HepG2 (cell line): ENCODE measurements at regions not wholly inside any gene's neighbourhood (a gene's known extent, or its start where the extent isn't known, plus 50 kb on each side); places are given as distances from the start of the nearest gene placed in this dataset.

Experiments
- ATAC-seq: fragments of 200-7000 bp; cut with Tn5 transposase; 3 replicates; pipeline ENCODE4 v1.9.1; 2020; ENCODE audit warnings: mild to moderate bottlenecking, moderate library complexity
- BruUV-seq: library from RNA; stranded (reverse); fragments of 400-500 nt; replicated peaks from 2 replicates; lab custom pipeline; 2021; lab: Mats Ljungman, UMichigan
- CTCF ChIA-PET: fragments of 300-600 bp; formaldehyde crosslinking; extraction: SDS; loops from one replicate; lab custom pipeline; 2021; ENCODE audit warnings: low total read pairs, inconsistent platforms, low intra/inter-chr PET ratio; lab: Yijun Ruan, JAX
- POLR2A ChIA-PET: fragments of 350-600 bp; sonication (Branson Sonifier 250); formaldehyde crosslinking; loops from one replicate; lab custom pipeline; 2020; ENCODE audit warnings: antibody characterized with exemption, inconsistent platforms; lab: Yijun Ruan, JAX
- DNase-seq: peaks from one replicate; pipeline ENCODE4 v3.0.0-alpha.2; 2015; ENCODE audit warnings: low spot score
- FAIRE-seq: peaks from 3 replicates; lab custom pipeline; 2011; peaks lifted over from hg19 to GRCh38; lab: Jason Lieb, UNC
- H2AFZ ChIP-seq: one replicate; pipeline ENCODE4 v1.6.1; 2011; ENCODE audit warnings: low read length, inconsistent platforms
- H3K27ac ChIP-seq: fragments of 300-600 bp; 3 replicates; pipeline ENCODE4 v1.8.0; 2011; ENCODE audit warnings: mixed run types, mild to moderate bottlenecking, mixed read lengths, low read length, inconsistent platforms; ENCODE audit not compliant: insufficient read depth; ENCODE audit errors: extremely low read length
- H3K27me3 ChIP-seq, 2 experiments: fragments of 200-600 bp in 1 of 2; 2 replicates in 1 of 2; 3 replicates in 1 of 2; pipeline versions ENCODE4 v1.6.0 to v1.8.0; 2011; ENCODE audit warnings: low read length in 2 of 2, mild to moderate bottlenecking in 2 of 2, moderate library complexity in 2 of 2, inconsistent platforms in 1 of 2; ENCODE audit not compliant: insufficient read depth in 2 of 2, control insufficient read depth in 1 of 2
- H3K36me3 ChIP-seq, 2 experiments: fragments of 200-600 bp in 1 of 2; replicated peaks in 1 of 2; 2 replicates in 1 of 2; 3 replicates in 1 of 2; pipeline versions ENCODE4 v1.5.1 to v1.8.0; 2011; ENCODE audit warnings: low read length in 2 of 2, inconsistent platforms in 1 of 2; ENCODE audit not compliant: insufficient read depth in 2 of 2, control insufficient read depth in 1 of 2
- H3K4me1 ChIP-seq: 2 replicates; pipeline ENCODE4 v1.5.1; 2012; ENCODE audit warnings: low read length, inconsistent platforms; ENCODE audit not compliant: insufficient read depth
- H3K4me2 ChIP-seq: 2 replicates; pipeline ENCODE4 v1.6.0; 2011; ENCODE audit warnings: low read depth, low read length, inconsistent platforms
- H3K4me3 ChIP-seq, 3 experiments: fragments of 200-600 bp in 1 of 3; sonication (generic), shearing (Covaris generic) in 1 of 3; replicated peaks in 1 of 3; 2 replicates each; pipeline ENCODE4 v1.5.1; 2011 to 2016; ENCODE audit warnings: low read length in 3 of 3, inconsistent platforms in 2 of 3, low read depth in 2 of 3, mild to moderate bottlenecking in 2 of 3, control low read depth in 1 of 3, mixed read lengths in 1 of 3; ENCODE audit not compliant: insufficient read depth in 1 of 3
- H3K79me2 ChIP-seq: one replicate; pipeline ENCODE4 v1.6.1; 2011; ENCODE audit warnings: low read length, inconsistent platforms; ENCODE audit not compliant: insufficient read depth
- H3K9ac ChIP-seq: 2 replicates; pipeline ENCODE4 v1.6.0; 2011; ENCODE audit warnings: mild to moderate bottlenecking, low read depth, low read length, inconsistent platforms; ENCODE audit not compliant: insufficient read depth
- H3K9me3 ChIP-seq: 2 replicates; pipeline ENCODE4 v1.5.1; 2012; ENCODE audit warnings: mild to moderate bottlenecking, low read length
- H4K20me1 ChIP-seq: 2 replicates; pipeline ENCODE4 v1.6.0; 2011; ENCODE audit warnings: inconsistent platforms, mild to moderate bottlenecking, low read length, moderate library complexity; ENCODE audit not compliant: insufficient read depth
- BHLHE40 ChIP-seq: IDR thresholded peaks from 2 replicates; pipeline ENCODE4 v1.6.1; 2011; ENCODE audit warnings: low read length, improper control_type of control experiment
- HDAC2 ChIP-seq: sonication (generic); formaldehyde crosslinking; IDR thresholded peaks from 2 replicates; pipeline ENCODE4 v1.4.0; 2020; ENCODE audit warnings: missing genetic modification reagents
- JUNB ChIP-seq: sonication (generic); formaldehyde crosslinking; IDR thresholded peaks from 2 replicates; pipeline ENCODE4 v1.8.0; 2022; ENCODE audit warnings: missing genetic modification reagents, mild to moderate bottlenecking, borderline replicate concordance
- MLXIP ChIP-seq: sonication (generic); formaldehyde crosslinking; IDR thresholded peaks from 2 replicates; pipeline ENCODE4 v1.9.0; 2021; ENCODE audit warnings: missing genetic modification reagents, borderline replicate concordance
- NRL ChIP-seq: sonication (generic); formaldehyde crosslinking; IDR thresholded peaks from 2 replicates; pipeline ENCODE4 v1.5.0; 2020; ENCODE audit warnings: missing genetic modification reagents, mild to moderate bottlenecking, moderate library complexity, borderline replicate concordance
- SCMH1 ChIP-seq: sonication (generic); formaldehyde crosslinking; IDR thresholded peaks from 2 replicates; pipeline ENCODE4 v1.9.0; 2021; ENCODE audit warnings: missing genetic modification reagents, mild to moderate bottlenecking, borderline replicate concordance
- SKIL ChIP-seq: sonication (generic); formaldehyde crosslinking; IDR thresholded peaks from 2 replicates; pipeline ENCODE4 v1.8.0; 2022; ENCODE audit warnings: missing genetic modification reagents, mild to moderate bottlenecking, moderate library complexity, borderline replicate concordance
- SOX6 ChIP-seq, 2 experiments: fragments of 450-650 bp in 1 of 2; sonication (generic) in 1 of 2; formaldehyde crosslinking in 1 of 2; IDR thresholded peaks; 2 replicates each; pipeline versions ENCODE4 v1.4.0 to v1.6.1; 2017 to 2020; ENCODE audit warnings: antibody characterized with exemption in 1 of 2, mild to moderate bottlenecking in 1 of 2, missing genetic modification reagents in 1 of 2
- SP1 ChIP-seq, 2 experiments: fragments of 450-650 bp in 1 of 2; sonication (generic) in 1 of 2; formaldehyde crosslinking in 1 of 2; IDR thresholded peaks; 2 replicates each; pipeline versions ENCODE4 v1.4.0 to v1.6.1; 2016 to 2020; ENCODE audit warnings: missing genetic modification reagents in 1 of 2
- SP4 ChIP-seq: sonication (generic); formaldehyde crosslinking; IDR thresholded peaks from 2 replicates; pipeline ENCODE4 v1.8.1; 2023; ENCODE audit warnings: mild to moderate bottlenecking, missing genetic modification reagents
- ZNF143 ChIP-seq: sonication (generic); formaldehyde crosslinking; IDR thresholded peaks from 2 replicates; pipeline ENCODE4 v1.4.0; 2020; ENCODE audit warnings: missing genetic modification reagents
- ZNF687 ChIP-seq: sonication (generic); formaldehyde crosslinking; IDR thresholded peaks from 2 replicates; pipeline ENCODE4 v1.5.1; 2020; ENCODE audit warnings: mild to moderate bottlenecking, missing genetic modification reagents, moderate library complexity
- ZNF749 ChIP-seq: sonication (generic); formaldehyde crosslinking; IDR thresholded peaks from 2 replicates; pipeline ENCODE4 v1.8.0; 2022; ENCODE audit warnings: mild to moderate bottlenecking, missing genetic modification reagents, moderate library complexity, borderline replicate concordance
- ZNF780A ChIP-seq: sonication (generic); formaldehyde crosslinking; IDR thresholded peaks from 2 replicates; pipeline ENCODE4 v1.8.0; 2022; ENCODE audit warnings: mild to moderate bottlenecking, missing genetic modification reagents, moderate library complexity
- WGBS: methylation state at CpG from one replicate; pipeline ENCODE4 v1.1.6; 2017; ENCODE audit warnings: low lambda C conversion rate; 5-methylcytosine and 5-hydroxymethylcytosine counted together
- in situ Hi-C: cut with HindIII; loops from 2 replicates; pipeline ENCODE4 v1.10.0; 2017; ENCODE audit warnings: low pct_unique_long_range_greater_than_20kb; ENCODE audit not compliant: extremely low pct_ligation_motif_present
- intact Hi-C: fragments of 100-400 bp; cut with micrococcal nuclease; formaldehyde crosslinking; loops from one replicate; pipeline ENCODE4 v1.10.0; 2022; ENCODE audit not compliant: unreplicated experiment

GRCh38 chr15:66932634-66933024 is 132.8 kb upstream of the SMAD3 start:
- Histone ChIP-seq H3K27me3 (no peaks in the 10 kb centered on the region; a peak in 1 of 5 replicates), H2AFZ (no peak overlapping the region), H3K36me3 (no peaks in the 10 kb centered on the region), H3K4me1 (peaks cover 59% of the 10 kb centered on the region), H3K27ac (peak overlapping the region; percentile 59), H4K20me1 (no peaks in the 10 kb centered on the region), H3K4me2 (peak overlapping the region; percentile 62), H3K9me3 (peaks cover 9% of the 10 kb centered on the region; the same call in 1 of the 2 replicates), H3K4me3 (peak overlapping the region in 2 of 3 experiments; percentile 0 to 35; a peak in 1 of 6 replicates), H3K79me2 (no peaks in the 10 kb centered on the region), H3K9ac (no peak overlapping the region)
- FAIRE-seq, result no peak
- ChIA-PET CTCF (no interaction called here), POLR2A (interaction anchor here (1.4 to 2.1 kb wide), 4 partner anchors 9 to 173 kb away, joined by 4 to 5 read pairs (median 4); no protein-coding TSS in a partner anchor)
- WGBS, result 89% methylated on average over 6 of the region's 6 CpGs
- ATAC-seq, result no peak
- DNase-seq, result no peak
- BruUV-seq, result no TSS peak
- in situ Hi-C loops, result loop anchor here (25.0 kb wide), 1 partner anchor 505 kb away; no protein-coding TSS in a partner anchor
- intact Hi-C loops, result no loop called here
- TF ChIP-seq ZNF143 (CRISPR knock-in tag) (0 out of 2 replicates have a peak, but pooled peaks have one; percentile 15), JUNB (CRISPR knock-in tag) (peak; percentile 66; the same call in 1 of the 2 replicates), SP1 (IDR thresholded peaks at IDR 0.05) (peak; percentile 77; the same call in 1 of the 2 replicates), SP1 (CRISPR knock-in tag; IDR thresholded peaks at IDR 0.05) (no peak), MLXIP (CRISPR knock-in tag) (no peak), NRL (CRISPR knock-in tag) (0 out of 2 replicates have a peak, but pooled peaks have one; percentile 24), SP4 (CRISPR knock-in tag) (peak; percentile 17; the same call in 1 of the 2 replicates), ZNF780A (no peak), HDAC2 (CRISPR knock-in tag) (no peak), SCMH1 (CRISPR knock-in tag) (no peak), ZNF749 (CRISPR knock-in tag) (no peak), SOX6 (IDR thresholded peaks at IDR 0.05) (0 out of 2 replicates have a peak, but pooled peaks have one; percentile 44), SOX6 (CRISPR knock-in tag; IDR thresholded peaks at IDR 0.05) (no peak), SKIL (0 out of 2 replicates have a peak, but pooled peaks have one; percentile 14), ZNF687 (CRISPR knock-in tag) (peak; percentile 41; the same call in 1 of the 2 replicates), BHLHE40 (no peak)
